GM19468 (cell line): ENCODE measurements at regions not wholly inside any gene's neighbourhood (a gene's known extent, or its start where the extent isn't known, plus 50 kb on each side); places are given as distances from the start of the nearest gene placed in this dataset.

ENCODE experiments used
- ATAC-seq: cut with Tn5 transposase; IDR thresholded peaks from one replicate; pipeline ENCODE4 v1.9.1; 2021; ENCODE audit warnings: mild to moderate bottlenecking, moderate library complexity, moderate number of reproducible peaks; ENCODE audit not compliant: unreplicated experiment; ENCODE audit errors: extremely low read depth

DNA sequence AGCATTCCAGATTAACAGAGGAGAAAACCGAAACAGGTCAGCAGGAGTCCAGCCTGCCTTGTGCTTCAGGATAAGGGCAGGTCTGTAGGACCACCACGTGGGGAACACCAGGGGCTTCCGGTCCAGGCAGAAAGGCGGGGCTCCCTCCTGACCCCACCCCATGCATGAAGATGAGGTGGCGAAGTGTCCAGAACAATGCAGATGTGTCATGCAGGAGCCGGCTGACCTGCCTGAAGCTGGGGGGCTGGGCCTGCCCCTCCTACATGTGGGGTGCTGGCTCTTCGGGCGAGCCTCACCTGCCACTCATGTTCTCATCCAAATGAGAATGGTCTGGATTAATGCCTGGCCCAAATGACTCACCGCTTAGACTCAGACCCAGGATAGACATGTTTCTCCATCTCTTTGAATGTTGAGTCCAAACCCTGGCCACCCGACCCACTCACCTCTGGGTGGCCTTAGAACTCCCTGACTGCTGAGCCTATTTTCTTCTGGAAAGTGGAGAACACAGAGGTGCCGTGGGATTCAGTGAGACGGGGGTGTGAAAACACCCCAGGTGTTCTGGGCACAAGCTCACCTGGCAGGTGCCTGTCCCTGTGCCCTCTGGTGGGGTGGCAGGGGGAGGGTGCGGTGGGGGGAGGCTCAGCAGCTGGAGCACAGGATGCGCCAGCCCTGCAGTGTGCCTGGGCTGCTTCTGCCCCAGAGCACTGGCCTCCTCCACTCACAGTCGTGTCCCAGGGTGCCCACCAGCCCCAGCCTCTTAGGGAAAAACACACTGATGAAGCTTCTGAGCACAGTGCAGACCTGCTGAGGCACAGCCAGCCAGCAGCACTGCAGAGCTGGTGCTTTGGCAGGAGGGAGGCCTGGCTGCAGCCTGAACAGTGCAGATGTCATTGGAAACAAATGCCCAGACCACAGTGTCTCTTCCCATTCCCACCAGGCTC is 55.2 kb upstream of the GDF10 start:
- ATAC-seq: no peak

GRCh38 chr10:47245731-47246350 is 54.2 kb upstream of the GDF10 start:
- ATAC-seq: no peak

DNA sequence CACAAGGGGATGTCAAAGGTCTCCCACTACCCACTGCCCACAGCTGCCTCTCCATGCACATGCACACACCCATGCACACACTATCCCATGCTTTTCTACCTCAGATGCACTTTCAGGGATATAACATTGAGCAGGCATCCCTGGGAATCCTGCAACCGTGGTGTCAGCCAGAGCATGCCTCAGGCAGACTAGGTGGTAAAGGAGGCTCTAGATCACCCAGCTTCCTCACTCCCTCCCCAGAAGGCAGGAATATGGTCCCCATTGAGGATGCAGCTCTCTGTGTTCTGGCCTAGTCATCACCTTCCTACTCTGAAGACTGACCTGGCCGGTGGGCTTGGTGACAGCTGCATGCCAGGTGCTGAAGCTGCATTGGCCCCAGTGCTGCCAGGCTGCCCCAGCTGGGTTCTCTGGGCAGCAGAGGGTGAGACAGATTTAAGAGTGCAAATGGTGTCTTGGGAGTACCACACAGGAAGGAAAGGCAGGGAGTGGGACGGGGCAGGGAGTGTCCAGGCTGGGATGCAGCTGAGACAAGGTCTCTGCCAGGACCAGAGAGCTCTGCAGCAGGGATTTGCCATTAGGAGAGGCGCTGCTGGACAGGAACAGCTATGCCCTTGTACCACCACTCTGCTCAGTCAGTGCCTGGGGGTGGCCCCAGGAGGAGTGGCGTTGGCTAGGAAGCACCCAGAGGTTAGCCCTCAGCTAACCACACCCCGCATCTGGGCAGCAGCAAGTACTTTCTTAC is 53.4 kb upstream of the GDF10 start:
- no peak for ATAC-seq

DNA sequence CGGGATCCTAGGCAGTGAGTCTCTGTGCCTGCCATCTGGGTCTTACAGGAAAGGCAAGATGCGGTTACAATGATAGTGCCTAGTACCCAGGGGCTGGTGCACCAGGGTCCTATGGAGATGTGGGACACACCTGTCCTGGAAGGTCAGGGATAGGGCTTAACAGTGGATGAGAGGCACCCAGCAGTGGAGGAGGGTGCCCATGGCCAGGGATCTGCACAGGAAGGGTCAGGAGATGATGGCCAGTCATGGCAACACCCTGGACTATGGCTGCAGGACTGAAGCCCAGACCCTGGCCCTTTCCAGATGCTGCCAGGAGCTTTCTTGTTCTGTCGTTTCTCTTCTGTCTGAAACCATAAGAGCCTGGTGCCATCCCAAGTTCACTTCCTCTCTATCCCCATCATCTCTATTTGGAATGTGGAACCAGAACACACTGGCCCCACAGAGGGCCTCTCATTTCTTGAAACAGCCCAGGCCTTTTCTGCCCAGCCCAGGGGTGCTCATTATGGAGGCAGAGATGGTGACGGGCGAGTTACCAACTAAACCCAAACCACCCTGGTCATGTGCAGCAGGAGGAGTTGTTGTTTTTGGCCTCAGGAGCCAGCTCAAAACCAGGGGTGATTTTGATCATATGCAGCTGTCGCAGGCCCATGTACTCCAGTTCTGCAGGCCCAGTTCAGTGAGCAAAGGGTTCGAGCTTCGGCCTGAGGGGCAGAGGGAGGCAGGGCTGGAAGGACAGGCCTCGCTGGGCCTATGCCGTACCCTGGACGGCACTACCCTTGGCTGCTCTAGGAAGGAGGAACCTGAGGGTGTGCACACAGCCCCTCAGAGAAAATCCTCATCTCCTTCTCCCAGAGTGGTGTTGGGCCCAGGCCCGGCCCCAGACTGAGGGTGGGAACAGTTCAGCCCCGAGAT is 52.6 kb upstream of the GDF10 start:
- ATAC-seq: no peak

DNA sequence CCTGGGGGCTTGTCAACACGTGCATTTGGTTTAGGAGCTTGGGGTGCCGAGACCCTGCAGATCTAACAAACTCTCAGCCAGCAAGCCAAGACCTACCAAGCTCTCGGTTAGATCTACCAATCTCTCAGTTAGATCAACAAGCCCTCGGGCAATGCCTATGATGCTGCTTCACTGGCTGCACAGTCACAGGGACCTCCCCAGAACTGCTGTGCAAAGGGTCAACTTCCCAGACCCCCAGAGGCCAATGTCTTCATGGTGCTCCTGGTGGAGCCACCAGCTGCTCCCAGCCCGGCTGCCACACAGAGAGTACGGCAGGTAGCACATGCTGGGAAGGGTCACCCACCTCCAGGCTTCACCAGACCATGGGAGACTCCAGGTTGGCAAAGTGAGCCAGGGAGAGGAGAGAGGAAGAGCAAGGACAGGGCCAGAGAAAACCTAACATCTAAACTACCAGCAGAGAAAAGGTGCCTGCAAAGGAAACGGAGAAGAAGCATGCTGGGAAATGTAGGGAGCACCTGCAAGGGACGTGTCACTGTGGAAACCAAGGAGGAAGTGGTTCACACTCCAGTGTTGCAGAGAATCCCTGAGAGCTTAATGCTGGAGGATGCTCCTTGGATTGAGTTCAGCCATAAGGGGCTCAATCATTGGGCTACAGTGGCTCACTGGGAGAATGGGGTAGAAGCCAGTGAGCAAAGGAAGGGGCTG is 51.5 kb upstream of the GDF10 start:
- no peak for ATAC-seq

DNA sequence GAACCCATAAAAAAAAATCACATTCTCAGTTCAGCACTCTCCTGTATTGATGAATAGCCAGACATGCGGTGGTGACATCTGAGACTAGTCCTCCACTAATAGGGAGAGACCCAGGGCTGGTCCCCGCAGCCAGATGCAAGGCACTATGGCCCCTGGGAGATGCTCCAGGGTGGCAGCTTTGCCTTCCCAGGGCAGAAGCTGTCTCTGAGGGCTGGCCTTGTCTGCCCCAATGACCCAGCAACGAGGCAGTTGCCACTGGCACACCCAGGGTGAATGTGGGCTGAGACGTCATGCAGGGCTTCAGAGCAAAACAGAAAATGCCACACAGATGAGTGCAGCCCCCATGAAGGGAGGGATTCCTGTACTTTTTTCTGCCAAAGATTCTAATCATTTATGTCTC is 50.1 kb upstream of the GDF10 start:
- no peak for ATAC-seq
